A172 (cell line): ENCODE measurements at regions not wholly inside any gene's neighbourhood (a gene's known extent, or its start where the extent isn't known, plus 50 kb on each side); places are given as distances from the start of the nearest gene placed in this dataset.
A peak's percentile ranks its signal among the peaks of the same experiment; 100 is the strongest.
"Not testable (repeated sequence)": the region's sequence is repeated elsewhere in the genome, so short reads cannot be mapped to it uniquely, and the experiment has no call there.

Experiments used
- DNase-seq: peaks from one replicate; pipeline ENCODE4 v3.0.0-alpha.2; 2015; ENCODE audit warnings: low spot score

DNA sequence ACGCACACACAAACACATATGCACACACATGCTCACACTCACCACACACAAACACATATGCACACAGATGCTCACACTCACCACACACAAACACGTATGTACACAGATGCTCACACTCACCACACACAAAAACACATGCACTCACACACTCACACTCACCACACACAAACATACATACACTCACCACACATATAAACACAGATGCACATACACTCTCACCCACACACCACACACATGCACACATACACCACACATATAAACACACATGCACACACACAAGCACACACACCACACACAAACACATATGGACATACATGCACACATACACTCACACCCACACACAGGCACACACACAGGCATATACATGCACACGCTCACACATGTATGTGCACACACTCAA is 112.3 kb downstream of the ERMARD start:
- DNase-seq: no peak

- DNase-seq: no peak
These were observed 111.6 kb downstream of the ERMARD start for GRCh38 chr6:169862892-169863525.

- no peak for DNase-seq
These were observed 110.8 kb downstream of the ERMARD start for GRCh38 chr6:169862043-169862891.

- DNase-seq: no peak
These were observed 110.1 kb downstream of the ERMARD start for GRCh38 chr6:169861431-169862042.

DNA sequence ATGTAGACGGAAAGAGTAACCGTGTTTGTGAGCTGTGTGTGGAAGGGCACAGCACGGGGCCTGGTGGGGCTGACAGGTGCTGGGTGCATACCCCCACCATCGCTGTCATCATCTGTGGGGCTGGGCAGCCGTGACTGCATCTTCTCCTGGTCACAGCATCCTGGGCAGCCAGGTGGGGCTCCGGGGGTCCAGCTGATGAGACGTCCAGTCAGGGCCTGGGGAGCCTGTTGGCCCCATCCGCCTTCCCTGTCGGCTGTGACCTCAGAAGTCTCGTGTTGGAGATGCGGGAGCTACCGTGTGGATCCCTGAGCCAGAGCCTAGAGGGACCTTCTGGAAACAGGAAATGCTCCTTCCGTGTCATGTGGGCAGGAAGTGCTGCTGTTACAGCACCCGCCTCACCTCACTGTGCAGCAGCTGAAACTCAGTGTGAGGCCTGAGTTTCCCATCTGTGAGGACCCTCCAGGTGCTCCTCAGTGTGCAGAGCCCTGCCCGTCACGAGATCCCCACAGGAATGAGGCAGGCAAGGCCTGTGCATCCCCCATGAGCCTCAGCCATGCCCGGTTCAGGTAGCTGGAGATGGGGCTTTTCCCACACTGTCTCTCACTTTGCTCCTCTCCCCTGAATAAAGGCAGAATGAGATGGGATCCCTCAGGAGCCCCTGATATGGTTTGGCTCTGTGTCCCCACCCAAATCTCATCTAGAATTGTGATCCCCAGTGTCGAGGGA is 108.7 kb downstream of the ERMARD start:
- no peak for DNase-seq

- DNase-seq: no peak
These were observed 108.1 kb downstream of the ERMARD start for GRCh38 chr6:169859401-169859977.

DNA sequence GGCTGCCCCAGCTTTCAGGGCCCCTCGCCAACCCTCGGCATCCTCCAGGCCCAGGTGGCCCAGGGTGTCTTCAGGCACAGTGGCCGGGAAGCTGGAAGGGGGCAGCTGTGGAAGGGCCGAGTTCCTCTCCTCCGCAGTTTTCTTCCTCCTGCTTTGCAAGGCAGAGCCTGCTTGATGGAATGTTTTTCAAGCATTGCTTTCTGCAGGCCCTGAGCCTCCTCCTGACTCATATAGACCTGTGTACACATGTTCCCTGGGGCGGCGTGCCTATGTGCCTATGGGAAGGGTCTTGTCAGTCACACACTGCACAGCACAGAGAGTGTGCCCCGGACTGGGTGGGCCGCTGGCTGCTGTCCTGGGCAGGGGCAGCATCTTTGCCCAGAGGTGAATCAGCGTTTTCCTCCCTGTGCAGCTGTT is 107.5 kb downstream of the ERMARD start:
- no peak for DNase-seq

GRCh38 chr6:169858293-169858934 is 107.0 kb downstream of the ERMARD start:
- no peak for DNase-seq

DNA sequence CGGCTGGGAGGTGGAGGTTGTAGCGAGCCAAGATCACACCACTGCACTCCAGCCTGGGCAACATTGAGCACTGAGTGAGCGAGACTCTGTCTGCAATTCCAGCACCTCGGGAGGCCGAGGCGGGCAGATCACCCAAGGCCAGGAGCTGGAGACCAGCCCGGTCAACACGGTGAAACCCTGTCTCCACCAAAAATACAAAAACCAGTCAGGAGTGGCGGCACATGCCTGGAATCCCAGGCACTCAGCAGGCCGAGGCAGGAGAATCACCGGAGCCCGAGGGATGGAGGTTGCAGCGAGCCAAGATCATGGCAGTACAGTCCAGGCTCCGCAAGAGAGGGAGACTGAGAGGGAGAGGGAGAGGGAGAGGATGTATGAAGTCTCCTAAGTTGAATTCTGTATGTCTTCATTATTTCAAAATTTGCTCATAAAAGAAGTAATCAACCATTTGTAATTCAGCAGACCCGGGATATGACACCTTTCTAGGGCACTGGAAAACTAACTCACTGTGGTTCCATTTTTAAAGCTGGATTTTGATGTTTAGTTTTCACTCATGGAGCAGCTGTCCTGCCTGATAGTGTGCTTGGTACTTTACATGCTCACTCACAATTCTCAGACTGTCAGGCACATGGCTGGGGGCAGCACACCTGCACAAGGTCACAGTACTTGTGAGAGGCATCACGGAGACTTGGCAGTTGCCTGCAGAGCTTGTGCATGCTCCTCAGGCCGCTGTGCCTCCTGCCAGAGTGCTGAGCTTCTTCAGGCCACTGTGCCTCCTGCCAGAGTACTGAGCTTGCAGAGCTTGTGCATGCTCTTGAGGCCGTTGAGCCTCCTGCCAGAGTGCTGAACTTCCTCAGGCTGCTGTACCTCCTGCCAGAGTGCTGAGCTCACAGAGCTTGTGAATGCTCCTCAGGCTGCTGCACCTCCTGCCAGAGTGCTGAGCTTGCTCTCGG is 106.2 kb downstream of the ERMARD start:
- no peak for DNase-seq

- DNase-seq: not testable (repeated sequence)
These were observed 105.3 kb downstream of the ERMARD start for GRCh38 chr6:169856442-169857342.

- DNase-seq: no peak
These were observed 103.4 kb downstream of the ERMARD start for GRCh38 chr6:169854813-169855212.

DNA sequence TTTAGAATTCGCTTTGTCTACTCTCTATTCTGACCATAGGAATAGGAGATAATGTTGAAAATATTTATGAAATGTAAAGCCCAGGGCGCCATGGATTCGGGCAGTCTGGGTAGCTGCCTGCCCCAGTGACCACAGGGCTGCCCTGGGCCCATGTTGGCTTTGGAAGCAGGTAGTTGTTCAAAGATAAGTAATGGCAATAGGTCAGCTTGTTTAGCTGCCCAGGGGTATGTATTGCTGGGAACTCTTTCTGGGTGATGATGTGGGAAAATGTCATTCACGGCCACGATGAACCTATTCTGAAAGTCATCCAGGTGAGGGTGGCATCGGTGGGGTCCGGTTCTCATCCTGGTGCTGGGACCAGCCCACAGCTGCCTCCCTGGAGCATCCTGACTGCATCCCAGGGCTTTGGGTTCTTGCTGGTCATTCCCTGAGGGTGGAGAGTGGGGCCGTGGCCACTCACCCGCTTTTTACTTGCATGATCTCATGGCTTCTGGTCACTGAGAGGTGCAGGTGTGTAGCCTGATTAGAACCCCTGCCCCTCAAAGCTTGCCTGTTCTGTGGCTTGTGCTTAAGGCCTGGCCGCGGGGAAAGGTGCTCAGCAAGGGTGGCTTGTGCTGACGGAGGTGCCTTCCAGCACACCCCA is 102.8 kb downstream of the ERMARD start:
- no peak for DNase-seq

GRCh38 chr6:169853196-169854082 is 102.0 kb downstream of the ERMARD start:
- DNase-seq: no peak

DNA sequence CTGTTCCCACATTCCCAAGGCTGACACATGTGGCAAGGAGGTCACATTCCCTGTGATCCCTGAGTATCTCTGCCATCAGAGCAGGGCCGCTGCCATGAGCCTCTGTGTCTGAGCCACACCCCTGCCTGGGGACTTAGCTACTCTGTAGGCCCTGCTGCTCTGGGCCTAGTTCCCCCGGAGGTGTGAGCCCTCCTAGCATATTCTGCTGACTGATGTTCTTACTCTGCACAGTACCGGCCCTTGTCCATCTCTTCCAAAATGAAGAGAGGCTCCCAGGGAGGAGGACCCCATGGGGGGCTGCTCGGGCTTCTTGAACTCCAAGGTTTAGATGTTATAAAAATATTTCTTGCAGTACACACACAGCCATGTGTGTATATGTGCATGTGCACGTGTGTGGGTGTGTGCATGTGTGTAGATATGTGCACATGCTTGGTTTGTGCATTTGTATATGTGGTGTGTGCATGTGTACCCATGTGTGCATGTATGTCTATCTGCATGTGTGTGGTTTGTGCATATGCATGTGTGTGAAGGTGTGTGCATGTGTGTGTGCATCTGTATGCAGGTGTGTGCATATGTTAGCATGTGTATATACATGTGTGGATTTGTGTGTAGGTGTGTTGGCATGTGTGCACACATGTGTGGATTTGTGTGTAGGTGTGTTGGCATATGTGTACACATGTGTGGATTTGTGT is 101.2 kb downstream of the ERMARD start:
- DNase-seq: no peak

DNA sequence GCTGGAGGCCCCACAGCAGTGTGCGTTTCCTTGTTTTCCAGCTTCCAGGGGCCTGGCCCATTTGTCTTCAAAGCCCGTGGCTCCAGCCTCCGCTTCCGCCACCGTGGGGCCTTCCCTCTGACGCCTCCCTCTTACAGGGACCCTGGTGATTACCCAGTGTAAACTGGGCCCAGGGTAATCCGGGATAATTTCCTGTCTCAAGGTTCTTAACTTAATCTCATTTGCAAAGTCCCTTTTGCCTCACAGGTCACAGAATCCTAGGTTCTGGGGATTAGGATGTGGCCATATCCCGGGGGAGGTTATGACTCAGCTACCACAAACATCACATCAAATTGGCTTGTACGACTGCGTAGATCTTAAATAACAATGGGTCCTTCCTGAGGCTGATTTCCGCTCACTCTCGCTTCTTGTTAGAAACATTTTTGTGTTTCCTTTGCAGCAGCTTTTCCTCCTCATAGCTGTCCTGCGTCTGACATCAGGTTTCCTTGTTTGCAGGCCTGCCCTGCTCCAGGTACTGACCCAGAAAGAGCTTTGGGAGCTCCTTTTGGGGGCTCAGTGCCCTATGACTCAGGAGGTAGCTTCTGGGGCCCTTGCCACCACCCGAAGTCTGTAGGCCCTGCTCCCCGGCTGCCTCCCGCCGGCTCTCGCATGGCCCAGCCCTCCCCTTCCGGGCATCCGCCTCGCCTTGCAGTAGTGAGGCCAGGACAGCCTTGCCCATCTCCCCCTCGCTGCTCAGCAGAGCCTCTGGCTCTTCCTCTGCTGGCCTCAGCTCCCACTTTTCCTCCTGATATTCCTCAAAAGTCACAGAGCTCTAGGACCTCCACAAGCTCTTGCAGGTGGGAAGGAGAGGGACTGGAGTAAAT is 100.5 kb downstream of the ERMARD start:
- peak; percentile 84 for DNase-seq

- DNase-seq: no peak
These were observed 99.3 kb downstream of the ERMARD start for GRCh38 chr6:169850746-169851145.
